ENCODE measurements at regions not wholly inside any gene's neighbourhood (a gene's known extent, or its start where the extent isn't known, plus 50 kb on each side); places are given as distances from the start of the nearest gene placed in this dataset.

- Histone ChIP-seq H3K36me3 (ENCODE audit: insufficient read depth, low read length) (no peaks in the 10 kb centered on the region), H3K4me3 (ENCODE audit: low read length) (no peak overlapping the region), H3K9me3 (replicated peaks; ENCODE audit: low read length) (no peaks in the 10 kb centered on the region), H3K9ac (ENCODE audit: low read depth, low read length) (no peak overlapping the region), H3K27me3 (ENCODE audit: control insufficient read depth, insufficient read depth, low read length) (no peaks in the 10 kb centered on the region), H3K4me1 (ENCODE audit: control insufficient read depth, insufficient read depth, low read length) (no peaks in the 10 kb centered on the region), H3K4me2 (ENCODE audit: low read length) (no peak overlapping the region)
Measured at GRCh38 chr12:19884021-19884492, 444.8 kb downstream of the AEBP2 start.

GRCh38 chr12:19885093-19885812 lies 446.0 kb downstream of the AEBP2 start:
- Histone ChIP-seq H3K4me1 (ENCODE audit: control insufficient read depth, insufficient read depth, low read length) (no peaks in the 10 kb centered on the region), H3K4me3 (ENCODE audit: low read length) (no peak overlapping the region), H3K9me3 (replicated peaks; ENCODE audit: low read length) (no peaks in the 10 kb centered on the region), H3K9ac (ENCODE audit: low read depth, low read length) (no peak overlapping the region), H3K36me3 (ENCODE audit: insufficient read depth, low read length) (no peaks in the 10 kb centered on the region), H3K4me2 (ENCODE audit: low read length) (no peak overlapping the region), H3K27me3 (ENCODE audit: control insufficient read depth, insufficient read depth, low read length) (no peaks in the 10 kb centered on the region)

GRCh38 chr12:19886065-19886464 lies 446.8 kb downstream of the AEBP2 start:
- Histone ChIP-seq H3K4me3 (ENCODE audit: low read length) (no peak overlapping the region), H3K36me3 (ENCODE audit: insufficient read depth, low read length) (no peaks in the 10 kb centered on the region), H3K27me3 (ENCODE audit: control insufficient read depth, insufficient read depth, low read length) (no peaks in the 10 kb centered on the region), H3K9me3 (replicated peaks; ENCODE audit: low read length) (no peaks in the 10 kb centered on the region), H3K4me2 (ENCODE audit: low read length) (no peak overlapping the region), H3K9ac (ENCODE audit: low read depth, low read length) (no peak overlapping the region), H3K4me1 (ENCODE audit: control insufficient read depth, insufficient read depth, low read length) (no peaks in the 10 kb centered on the region)

- Histone ChIP-seq H3K9ac (ENCODE audit: low read depth, low read length) (no peak overlapping the region), H3K4me2 (ENCODE audit: low read length) (no peak overlapping the region), H3K4me3 (ENCODE audit: low read length) (no peak overlapping the region), H3K4me1 (ENCODE audit: control insufficient read depth, insufficient read depth, low read length) (no peaks in the 10 kb centered on the region), H3K36me3 (ENCODE audit: insufficient read depth, low read length) (no peaks in the 10 kb centered on the region), H3K27me3 (ENCODE audit: control insufficient read depth, insufficient read depth, low read length) (no peaks in the 10 kb centered on the region), H3K9me3 (replicated peaks; ENCODE audit: low read length) (no peaks in the 10 kb centered on the region)
Measured at GRCh38 chr12:19886639-19887064, 447.4 kb downstream of the AEBP2 start.

- Histone ChIP-seq H3K4me2 (ENCODE audit: low read length) (no peak overlapping the region), H3K4me3 (ENCODE audit: low read length) (no peak overlapping the region), H3K36me3 (ENCODE audit: insufficient read depth, low read length) (no peaks in the 10 kb centered on the region), H3K4me1 (ENCODE audit: control insufficient read depth, insufficient read depth, low read length) (peaks cover 9% of the 10 kb centered on the region), H3K9me3 (replicated peaks; ENCODE audit: low read length) (no peaks in the 10 kb centered on the region), H3K27me3 (ENCODE audit: control insufficient read depth, insufficient read depth, low read length) (no peaks in the 10 kb centered on the region), H3K9ac (ENCODE audit: low read depth, low read length) (no peak overlapping the region)
Measured at GRCh38 chr12:19890024-19890423, 450.7 kb downstream of the AEBP2 start.

GRCh38 chr12:19891936-19892591 lies 452.8 kb downstream of the AEBP2 start:
- no peak overlapping the region for H3K4me2 ChIP-seq (ENCODE audit: low read length)
- peaks cover 9% of the 10 kb centered on the region for H3K4me1 ChIP-seq (ENCODE audit: control insufficient read depth, insufficient read depth, low read length)
- H3K4me3 ChIP-seq (ENCODE audit: low read length), result no peak overlapping the region
- no peaks in the 10 kb centered on the region for H3K9me3 ChIP-seq (replicated peaks; ENCODE audit: low read length)
- H3K36me3 ChIP-seq (ENCODE audit: insufficient read depth, low read length), result no peaks in the 10 kb centered on the region
- H3K9ac ChIP-seq (ENCODE audit: low read depth, low read length), result no peak overlapping the region
- no peaks in the 10 kb centered on the region for H3K27me3 ChIP-seq (ENCODE audit: control insufficient read depth, insufficient read depth, low read length)

- Histone ChIP-seq H3K4me1 (ENCODE audit: control insufficient read depth, insufficient read depth, low read length) (peaks cover 9% of the 10 kb centered on the region), H3K4me3 (ENCODE audit: low read length) (no peak overlapping the region)
Measured at GRCh38 chr12:19893514-19893913, 454.2 kb downstream of the AEBP2 start.

GRCh38 chr12:19894050-19894449 lies 454.8 kb downstream of the AEBP2 start:
- no peaks in the 10 kb centered on the region for H3K9me3 ChIP-seq (replicated peaks; ENCODE audit: low read length)
- H3K36me3 ChIP-seq (ENCODE audit: insufficient read depth, low read length), result no peaks in the 10 kb centered on the region
- H3K9ac ChIP-seq (ENCODE audit: low read depth, low read length), result no peak overlapping the region
- no peak overlapping the region for H3K4me2 ChIP-seq (ENCODE audit: low read length)
- no peak overlapping the region for H3K4me3 ChIP-seq (ENCODE audit: low read length)
- H3K27me3 ChIP-seq (ENCODE audit: control insufficient read depth, insufficient read depth, low read length), result no peaks in the 10 kb centered on the region
- peaks cover 9% of the 10 kb centered on the region for H3K4me1 ChIP-seq (ENCODE audit: control insufficient read depth, insufficient read depth, low read length)

More at GRCh38 chr12:19893514-19893913, 454.2 kb downstream of the AEBP2 start:
- no peaks in the 10 kb centered on the region for H3K36me3 ChIP-seq (ENCODE audit: insufficient read depth, low read length)
- H3K27me3 ChIP-seq (ENCODE audit: control insufficient read depth, insufficient read depth, low read length), result no peaks in the 10 kb centered on the region
- no peak overlapping the region for H3K4me2 ChIP-seq (ENCODE audit: low read length)
- no peaks in the 10 kb centered on the region for H3K9me3 ChIP-seq (replicated peaks; ENCODE audit: low read length)
- H3K9ac ChIP-seq (ENCODE audit: low read depth, low read length), result no peak overlapping the region

- no peaks in the 10 kb centered on the region for H3K27me3 ChIP-seq (ENCODE audit: control insufficient read depth, insufficient read depth, low read length)
- H3K4me1 ChIP-seq (ENCODE audit: control insufficient read depth, insufficient read depth, low read length), result peaks cover 9% of the 10 kb centered on the region
- no peak overlapping the region for H3K4me2 ChIP-seq (ENCODE audit: low read length)
- H3K4me3 ChIP-seq (ENCODE audit: low read length), result no peak overlapping the region
- no peaks in the 10 kb centered on the region for H3K9me3 ChIP-seq (replicated peaks; ENCODE audit: low read length)
- H3K9ac ChIP-seq (ENCODE audit: low read depth, low read length), result no peak overlapping the region
- no peaks in the 10 kb centered on the region for H3K36me3 ChIP-seq (ENCODE audit: insufficient read depth, low read length)
Measured at GRCh38 chr12:19894803-19895202, 455.5 kb downstream of the AEBP2 start.

GRCh38 chr12:19895246-19896020 lies 456.1 kb downstream of the AEBP2 start:
- Histone ChIP-seq H3K9me3 (replicated peaks; ENCODE audit: low read length) (no peaks in the 10 kb centered on the region), H3K36me3 (ENCODE audit: insufficient read depth, low read length) (no peaks in the 10 kb centered on the region), H3K9ac (ENCODE audit: low read depth, low read length) (no peak overlapping the region), H3K4me2 (ENCODE audit: low read length) (no peak overlapping the region), H3K4me1 (ENCODE audit: control insufficient read depth, insufficient read depth, low read length) (peaks cover 9% of the 10 kb centered on the region), H3K4me3 (ENCODE audit: low read length) (no peak overlapping the region), H3K27me3 (ENCODE audit: control insufficient read depth, insufficient read depth, low read length) (no peaks in the 10 kb centered on the region)

- Histone ChIP-seq H3K9ac (ENCODE audit: low read depth, low read length) (no peak overlapping the region), H3K4me2 (ENCODE audit: low read length) (no peak overlapping the region), H3K4me1 (ENCODE audit: control insufficient read depth, insufficient read depth, low read length) (peaks cover 9% of the 10 kb centered on the region), H3K9me3 (replicated peaks; ENCODE audit: low read length) (no peaks in the 10 kb centered on the region), H3K4me3 (ENCODE audit: low read length) (no peak overlapping the region), H3K36me3 (ENCODE audit: insufficient read depth, low read length) (no peaks in the 10 kb centered on the region), H3K27me3 (ENCODE audit: control insufficient read depth, insufficient read depth, low read length) (no peaks in the 10 kb centered on the region)
Measured at GRCh38 chr12:19896041-19896440, 456.7 kb downstream of the AEBP2 start.

Data from skeletal muscle satellite cell (primary cell).